HG03378 (cell line): ENCODE measurements at regions not wholly inside any gene's neighbourhood (a gene's known extent, or its start where the extent isn't known, plus 50 kb on each side); places are given as distances from the start of the nearest gene placed in this dataset.

Experiments used
- ATAC-seq: cut with Tn5 transposase; IDR thresholded peaks from one replicate; pipeline ENCODE4 v1.9.1; 2021; ENCODE audit warnings: mild to moderate bottlenecking, moderate library complexity; ENCODE audit not compliant: unreplicated experiment

DNA sequence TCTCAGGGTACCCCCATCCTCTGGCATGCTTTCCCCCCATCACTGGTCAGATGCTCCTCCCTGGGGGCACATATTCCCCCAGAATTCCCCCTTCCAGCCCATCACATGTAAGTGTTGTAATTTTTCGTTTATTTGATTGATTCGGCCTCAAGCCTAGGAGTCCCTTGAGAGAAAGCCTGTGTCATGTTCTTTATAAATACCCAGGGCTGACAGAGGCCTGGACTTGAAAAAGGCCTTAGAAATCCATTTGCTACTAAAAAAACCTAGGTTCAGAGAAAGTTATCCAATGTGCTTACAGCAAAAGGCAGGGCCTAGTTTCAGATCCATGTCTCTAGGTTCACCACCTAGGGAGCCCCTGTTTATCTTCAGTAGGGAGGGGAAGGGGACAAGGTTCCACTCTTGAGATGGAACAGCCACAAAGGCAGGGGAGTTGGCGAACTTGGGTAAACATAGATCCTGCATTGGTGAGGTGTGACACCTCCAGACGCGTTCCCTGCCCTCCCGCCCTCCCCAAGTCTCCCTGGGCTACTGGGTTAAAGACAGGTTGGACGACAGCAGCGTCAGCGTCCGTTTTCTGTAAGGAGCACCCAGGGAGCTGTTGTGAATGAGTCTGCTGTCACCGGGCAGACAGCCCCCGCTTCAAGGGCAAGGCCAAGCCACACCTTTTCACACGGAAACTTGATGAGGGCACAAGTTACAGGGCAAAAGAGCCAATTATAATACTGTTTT, 147.8 kb downstream of the EN1 start:
- ATAC-seq: no peak

DNA sequence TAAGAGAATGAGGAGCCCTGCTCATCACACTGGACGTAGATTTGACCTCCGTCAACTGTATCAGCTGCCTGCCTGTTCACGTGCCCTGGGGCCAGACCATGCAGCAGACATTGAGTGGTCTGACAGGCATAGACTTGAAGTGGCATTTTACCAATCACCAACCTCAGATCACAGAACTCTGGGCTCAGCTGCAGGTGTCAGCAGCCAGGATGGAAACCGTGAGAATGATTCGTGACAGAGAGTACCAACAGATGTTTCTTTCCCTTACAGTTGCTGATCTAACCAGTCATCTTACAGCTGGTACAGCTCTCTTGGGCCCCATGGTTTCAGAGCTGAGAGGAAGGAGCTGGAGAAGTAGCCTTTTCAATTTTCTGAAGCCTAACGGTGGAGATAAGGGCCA, 148.9 kb downstream of the EN1 start:
- no peak for ATAC-seq

DNA sequence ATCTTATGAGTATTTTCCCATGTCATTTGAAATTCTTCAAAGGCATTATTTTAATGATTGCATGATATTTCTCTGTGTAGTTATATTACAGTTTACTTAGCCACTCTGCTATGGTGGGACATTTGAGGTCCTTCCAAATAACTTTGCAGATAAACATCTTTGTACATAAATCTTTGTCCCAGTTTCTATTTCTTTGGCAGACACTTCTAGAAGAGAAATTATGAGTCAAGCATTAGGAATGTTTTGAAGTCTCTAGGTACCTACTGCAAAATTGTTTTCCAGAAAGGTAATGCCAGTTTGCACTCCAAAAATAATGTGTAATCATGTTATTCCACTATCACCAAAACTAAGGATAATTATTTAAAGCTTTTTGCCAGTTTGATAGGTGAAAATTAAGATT, 149.7 kb downstream of the EN1 start:
- ATAC-seq: no peak

DNA sequence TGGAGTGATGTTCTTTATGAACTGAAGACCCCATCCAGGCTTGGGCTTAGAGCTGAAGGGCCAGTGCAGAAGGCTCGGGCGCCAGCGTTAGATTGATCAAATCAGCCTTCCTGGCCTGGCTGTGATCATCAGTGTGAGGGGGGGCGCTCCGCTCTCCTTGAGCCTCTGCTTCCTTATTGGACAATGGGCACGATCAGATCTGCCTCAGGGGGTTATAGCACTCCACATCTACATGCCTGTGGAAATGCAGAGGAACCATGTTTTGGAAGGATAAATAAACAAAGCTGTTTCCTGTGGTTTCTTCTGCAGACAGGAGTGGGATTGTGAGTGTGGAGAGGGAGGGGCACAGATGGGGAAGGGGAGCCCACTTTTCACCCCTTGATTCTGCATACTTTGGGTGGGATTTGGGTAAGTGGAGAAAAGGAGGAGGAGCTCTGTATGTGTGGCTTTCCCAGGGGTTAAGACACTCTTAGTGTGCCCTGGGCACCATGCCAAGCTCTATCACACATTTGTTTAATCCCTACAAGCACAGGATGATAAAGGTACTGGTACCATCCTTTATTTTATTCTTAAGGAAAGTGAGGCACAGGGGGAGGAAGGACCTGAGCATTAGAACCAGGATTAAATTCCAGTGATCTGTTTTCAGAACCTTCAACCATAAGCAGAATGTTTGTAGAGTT, 150.5 kb downstream of the EN1 start:
- no peak for ATAC-seq

DNA sequence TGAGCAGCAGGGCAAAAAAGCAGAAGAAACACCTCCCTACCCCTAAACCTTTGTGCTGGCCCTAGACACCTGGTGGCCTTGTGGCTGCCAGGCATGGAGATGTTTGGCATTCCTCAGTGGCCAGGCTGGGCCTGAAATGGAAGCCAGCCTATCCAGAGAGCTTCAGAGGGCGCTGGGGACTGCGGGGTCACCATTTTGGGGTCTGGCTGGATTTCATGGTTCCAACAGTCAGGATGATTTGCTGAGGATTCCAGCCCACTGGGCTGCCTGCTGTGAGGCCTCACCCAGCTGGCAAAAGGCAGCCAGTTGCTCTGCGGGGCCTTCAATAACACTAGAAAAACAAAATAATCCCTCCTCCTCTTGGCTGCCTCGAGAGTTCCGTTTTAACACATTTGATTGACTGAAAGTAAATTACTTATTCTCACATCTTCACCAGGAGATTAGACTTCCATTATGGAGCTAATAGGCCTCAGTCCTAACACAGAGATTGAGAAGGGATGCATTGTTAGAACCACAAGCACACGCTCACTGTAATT, 154.1 kb downstream of the EN1 start:
- ATAC-seq: no peak

DNA sequence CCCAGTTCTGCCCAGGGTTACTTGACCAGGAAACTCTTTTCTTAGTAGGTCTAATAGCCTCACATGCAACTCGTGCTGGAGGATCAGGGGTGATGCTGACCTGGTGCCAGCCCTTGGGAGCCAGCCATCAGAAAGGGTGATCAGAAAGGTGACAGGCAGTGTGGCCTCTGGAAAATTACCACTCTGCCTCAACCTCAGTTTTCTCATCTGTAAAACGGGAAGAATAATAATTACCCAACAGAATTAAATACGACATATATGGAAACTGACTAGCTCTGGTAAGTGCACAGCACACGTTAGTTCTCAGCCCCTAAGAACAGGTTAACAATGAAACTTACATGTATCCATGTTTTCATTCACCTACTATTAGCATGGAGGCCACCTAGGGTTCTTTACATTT, 157.6 kb downstream of the EN1 start:
- no peak for ATAC-seq

DNA sequence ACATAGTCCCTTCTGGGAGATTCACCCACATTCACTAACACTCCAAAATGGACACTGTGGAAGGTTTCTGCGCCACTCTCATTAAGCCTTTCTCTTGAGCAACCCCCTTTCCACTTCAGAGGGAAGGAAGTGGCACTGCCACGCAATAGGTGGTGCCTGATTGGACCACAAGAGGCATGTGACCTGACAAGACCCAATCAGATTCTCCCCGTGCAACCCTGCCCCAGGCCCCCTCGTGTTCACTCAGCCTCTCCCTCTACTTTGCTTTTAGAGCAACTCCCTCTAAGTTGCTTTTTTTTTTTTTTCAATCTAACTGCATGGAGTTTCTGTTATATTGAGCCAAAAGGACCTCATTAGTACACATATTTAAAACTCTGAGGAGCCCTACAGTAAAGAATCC, 158.0 kb downstream of the EN1 start:
- ATAC-seq: no peak

DNA sequence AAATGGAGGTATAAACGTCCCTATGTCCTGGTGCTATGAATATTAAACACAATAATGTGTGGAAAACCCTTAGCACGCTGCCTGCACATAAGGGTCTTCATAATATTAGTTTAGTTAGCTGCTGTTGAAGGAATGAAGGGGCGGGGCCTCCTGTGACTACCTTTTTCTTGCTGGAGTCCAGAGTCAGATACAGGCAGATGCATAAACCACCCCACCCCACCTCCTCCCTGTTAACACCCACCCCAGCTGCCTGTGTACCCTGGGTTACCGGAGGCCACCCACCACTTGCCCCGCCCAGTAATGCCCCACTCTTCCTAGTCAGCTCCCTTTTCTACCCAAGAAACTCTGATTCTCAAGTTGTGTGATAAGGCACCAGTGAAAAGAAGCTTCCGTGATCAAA, 158.4 kb downstream of the EN1 start:
- ATAC-seq: no peak

DNA sequence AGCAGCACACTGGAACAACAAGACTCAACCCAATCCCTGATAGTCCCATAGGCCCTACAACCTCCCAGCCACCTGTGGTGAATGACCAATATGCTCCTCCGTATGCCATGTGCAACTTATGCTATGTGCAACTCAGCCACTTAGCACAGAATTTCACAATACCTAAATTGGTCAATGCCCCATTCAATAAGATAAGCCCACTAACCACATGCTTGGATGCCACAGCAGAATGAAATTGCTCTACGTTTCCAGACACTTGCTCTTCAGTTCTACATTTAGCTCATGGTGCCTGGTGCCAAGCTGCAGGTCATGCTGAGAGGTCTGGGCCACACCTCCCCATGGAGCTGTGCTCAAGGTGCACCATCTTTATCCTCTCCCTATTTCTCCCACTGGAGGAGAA, 159.8 kb downstream of the EN1 start:
- no peak for ATAC-seq

DNA sequence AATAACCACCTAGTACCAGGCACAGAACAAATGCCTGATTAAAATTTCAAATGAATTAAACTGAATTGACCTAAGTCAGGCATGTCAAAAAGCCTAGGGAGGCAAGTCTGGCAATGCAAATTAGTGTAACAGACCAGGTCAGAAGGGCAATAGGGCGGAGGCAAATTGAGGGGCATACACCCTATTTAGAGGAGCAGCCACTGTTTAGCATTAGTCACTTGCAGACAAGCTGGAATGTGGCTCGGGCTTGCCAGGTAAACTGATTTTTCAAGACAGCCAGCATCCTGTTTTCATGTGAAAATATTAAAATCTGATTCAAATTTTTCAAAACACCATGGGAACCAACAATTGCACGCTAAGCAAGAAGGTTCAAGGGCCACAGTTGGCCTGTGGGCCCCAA, 160.3 kb downstream of the EN1 start:
- no peak for ATAC-seq

DNA sequence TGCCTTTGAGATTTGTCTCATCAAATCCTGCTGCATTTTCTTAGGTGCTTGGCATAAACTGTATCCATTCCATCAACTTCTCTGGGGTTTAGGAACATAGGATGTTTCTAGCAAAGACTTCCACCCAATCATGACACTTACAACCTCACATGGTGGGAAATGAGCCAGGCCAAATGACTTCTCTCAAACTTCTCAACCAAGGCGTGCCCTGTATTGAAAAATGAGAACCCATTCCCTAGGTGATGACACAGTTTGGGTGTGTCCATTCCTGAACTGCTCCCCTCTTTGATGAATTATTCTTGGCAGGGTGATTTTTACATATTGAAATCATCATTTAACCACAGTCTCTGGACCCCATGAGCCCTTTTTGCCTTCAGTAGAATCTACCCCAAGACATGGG, 161.1 kb downstream of the EN1 start:
- no peak for ATAC-seq

DNA sequence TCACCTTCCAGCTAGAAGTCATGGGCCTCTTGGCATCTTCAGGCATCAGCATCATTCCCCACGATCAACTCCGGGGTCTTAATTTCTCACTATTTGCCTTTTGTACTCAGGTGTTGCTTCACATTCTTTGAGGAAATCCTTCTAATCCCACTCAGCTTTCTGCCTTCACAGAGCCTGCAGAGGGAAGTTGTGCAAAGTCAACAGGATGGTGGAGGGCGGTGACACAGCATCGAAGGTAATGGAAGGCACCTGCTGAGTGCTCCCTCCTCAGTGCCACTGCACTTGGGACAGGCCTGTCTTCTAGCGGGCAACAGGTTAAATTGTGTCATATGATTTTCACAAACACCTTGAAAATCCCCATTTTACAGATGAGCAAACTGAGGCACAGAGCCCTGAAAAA, 164.0 kb downstream of the EN1 start:
- ATAC-seq: no peak

DNA sequence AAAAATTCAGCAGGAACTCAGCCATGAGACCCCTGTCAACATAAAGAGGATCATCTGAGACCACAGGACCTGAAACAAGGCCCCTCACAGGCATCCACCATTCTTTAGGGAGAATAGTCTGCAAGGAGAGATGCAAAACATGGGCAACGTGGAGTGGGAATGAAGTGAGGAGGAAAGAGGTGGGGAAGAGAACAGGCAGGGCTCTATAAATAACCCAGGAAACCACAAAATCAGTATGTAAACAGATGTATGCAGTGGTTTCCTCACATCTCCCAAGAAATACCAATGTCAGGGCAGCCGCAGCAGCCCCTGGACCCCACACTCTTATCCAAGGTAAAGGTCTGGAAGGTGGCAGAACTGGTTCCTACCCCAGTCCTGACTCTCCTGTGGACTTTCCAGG, 168.5 kb downstream of the EN1 start:
- ATAC-seq: no peak

DNA sequence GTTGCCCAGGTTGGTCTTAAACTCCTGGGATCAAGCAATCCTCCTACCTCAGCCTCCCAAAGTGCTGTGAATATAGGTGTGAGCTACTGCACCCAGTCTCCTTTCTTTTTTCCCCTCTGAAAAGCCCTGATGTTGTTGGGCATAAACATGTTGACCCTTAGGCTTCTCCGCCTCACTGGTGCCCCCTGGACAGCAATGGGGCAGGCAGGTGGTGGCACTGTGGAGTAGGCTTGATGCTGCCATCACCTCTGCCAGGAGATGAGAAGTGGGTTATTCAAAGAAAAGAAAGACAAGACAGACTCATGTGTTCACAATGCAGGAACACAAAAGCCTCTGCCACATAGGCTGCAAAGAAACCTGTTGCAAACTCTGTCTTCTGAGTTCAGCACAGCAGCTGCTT, 169.9 kb downstream of the EN1 start:
- no peak for ATAC-seq

DNA sequence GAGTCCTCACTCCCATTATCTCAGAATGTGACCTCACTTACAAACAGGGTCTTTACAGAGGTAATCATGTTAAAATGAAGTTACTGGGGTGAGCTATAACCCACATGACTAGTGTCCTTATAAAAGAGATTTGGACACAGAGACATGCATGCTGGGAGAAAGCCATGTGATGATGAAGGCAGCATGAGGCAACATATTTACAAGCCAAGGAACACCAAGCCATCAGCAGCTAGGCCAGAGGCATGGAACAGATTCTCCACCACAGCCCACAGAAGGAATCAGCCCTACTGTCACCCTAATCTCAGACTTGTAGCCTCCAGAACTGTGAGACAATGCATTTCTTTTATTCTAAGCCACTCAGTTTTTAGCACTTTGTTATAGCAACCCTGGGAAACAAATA, 171.9 kb downstream of the EN1 start:
- ATAC-seq: no peak

DNA sequence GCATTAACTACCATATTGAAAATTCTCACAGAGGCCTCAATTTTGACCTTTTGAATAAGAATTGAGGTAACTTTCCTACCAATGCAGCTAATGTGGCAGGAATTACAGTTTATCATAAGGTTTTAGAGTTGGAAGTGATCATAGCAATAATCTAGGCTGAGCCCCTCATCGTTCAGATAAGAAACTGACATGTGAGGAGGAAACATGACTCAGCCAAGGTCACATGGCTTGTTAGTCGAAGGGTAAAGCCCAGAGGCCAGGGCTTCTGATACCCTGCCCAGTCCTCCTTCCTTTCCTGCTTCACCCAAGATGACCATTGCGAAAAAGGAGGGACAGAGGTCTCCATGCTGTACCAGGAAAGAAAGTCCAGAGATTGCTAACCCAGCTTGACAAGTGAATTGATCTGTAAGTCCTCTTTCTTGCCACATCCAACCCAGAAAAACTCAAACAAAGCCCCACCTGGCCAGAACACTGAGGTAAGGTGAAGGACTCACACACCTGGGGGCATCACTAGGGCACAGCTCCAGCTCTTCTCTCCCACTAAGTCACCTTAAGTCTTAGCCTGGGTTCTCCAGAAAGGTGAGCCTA, 174.8 kb downstream of the EN1 start:
- ATAC-seq: no peak

DNA sequence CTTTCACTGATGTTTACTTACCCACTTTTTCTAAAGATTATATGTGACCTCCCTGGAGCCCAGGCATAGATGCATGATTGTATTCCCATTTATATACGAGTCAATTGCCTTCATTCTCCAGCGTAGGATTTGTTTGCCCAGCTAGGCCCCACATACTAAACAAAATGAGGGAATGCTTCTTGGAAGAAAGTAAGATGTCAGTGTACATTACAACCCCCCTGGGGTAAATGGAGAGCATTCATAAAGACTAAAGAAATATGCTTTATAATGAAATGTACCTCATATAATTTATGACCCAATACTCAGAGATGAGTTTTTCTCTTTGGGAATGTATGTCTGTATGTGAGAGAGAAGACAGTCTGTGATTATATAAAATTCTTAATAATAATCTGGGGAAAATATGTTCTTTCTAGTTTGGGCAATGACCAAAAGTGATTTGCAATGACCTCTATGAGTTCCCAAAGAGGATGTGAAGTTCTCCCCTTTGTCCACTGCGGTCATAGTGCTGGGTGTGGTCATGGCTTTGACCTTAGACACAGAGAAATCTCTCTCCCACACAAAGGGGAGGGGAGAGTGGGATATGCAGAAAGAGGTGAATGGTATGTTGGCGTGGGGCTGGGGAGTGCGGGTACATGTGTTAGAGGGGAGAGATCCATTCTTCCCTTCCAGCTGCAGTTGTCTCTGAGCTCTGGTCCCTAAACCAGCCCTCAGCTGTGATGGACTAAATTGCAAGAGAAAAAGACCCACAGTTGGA, 175.6 kb downstream of the EN1 start:
- ATAC-seq: no peak

DNA sequence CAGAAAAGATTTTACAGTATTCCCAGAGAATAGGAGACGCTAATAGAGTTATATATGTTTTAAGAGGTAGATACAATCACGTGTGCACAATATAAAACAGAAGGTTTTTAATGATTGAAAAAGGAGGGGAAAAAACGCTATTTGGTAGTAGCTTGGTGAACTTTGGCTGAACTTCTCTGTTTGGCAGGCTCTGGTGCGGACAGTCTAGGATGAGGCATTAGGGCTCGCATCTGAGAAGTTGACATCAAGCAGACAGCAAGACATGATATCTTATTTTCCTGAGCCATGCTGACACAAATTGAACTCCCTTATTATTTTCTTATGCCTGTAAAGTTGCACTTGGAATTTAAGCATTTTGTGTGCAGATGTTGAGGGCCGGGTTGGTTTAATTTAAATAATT, 176.6 kb downstream of the EN1 start:
- no peak for ATAC-seq

DNA sequence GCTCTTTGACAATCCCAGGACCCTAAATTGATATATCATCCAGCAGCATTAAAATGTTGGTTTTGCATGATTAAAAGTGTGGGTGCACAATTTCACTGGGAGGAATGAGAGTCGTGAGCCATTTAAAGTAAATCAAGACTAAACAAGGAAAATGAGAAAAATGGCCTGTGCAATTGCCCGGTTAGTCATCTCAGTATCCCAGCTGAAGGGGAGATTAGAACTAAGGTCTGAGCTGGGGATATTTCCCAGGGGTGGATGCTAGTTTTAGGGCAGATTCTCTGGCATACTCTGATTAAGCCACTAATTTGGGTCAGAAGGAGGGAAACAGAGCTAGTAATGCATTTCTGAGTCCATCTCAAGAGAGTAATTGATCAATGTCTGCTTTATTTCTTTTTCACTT, 177.2 kb downstream of the EN1 start:
- ATAC-seq: no peak

DNA sequence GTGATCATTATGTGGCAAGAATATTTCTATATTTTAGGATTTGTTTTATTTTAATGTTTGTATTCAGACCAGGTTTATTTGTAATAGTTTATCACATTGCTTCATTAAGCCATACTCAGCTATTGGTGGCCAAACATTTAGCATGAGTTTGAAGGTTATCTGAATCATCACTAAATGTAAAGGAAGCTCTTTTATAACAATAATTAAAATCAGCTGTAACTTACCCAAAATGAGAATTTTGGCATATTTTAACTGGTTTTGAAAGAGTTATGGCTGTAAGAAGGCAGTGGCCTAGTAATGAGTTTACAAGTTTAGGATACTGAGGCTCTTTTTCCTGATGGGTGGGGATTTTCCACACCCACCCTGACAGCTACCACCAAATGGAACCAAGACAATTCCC, 177.8 kb downstream of the EN1 start:
- no peak for ATAC-seq
